Lower leg skin (tissue), 3 donors: ENCODE measurements at regions not wholly inside any gene's neighbourhood (a gene's known extent, or its start where the extent isn't known, plus 50 kb on each side); places are given as distances from the start of the nearest gene placed in this dataset.

ENCODE experiments used
- CTCF ChIP-seq, 3 donors: fragments of 450-650 bp; IDR thresholded peaks; one replicate each; pipeline ENCODE4 v1.5.1; 2016; ENCODE audit warnings: antibody characterized with exemption in 3 of 3, mild to moderate bottlenecking in 3 of 3, moderate library complexity in 2 of 3
- POLR2A ChIP-seq, 2 donors: fragments of 450-650 bp; IDR thresholded peaks; one replicate each; pipeline ENCODE4 v1.6.1; 2016 to 2017; ENCODE audit warnings: antibody characterized with exemption in 2 of 2, mild to moderate bottlenecking in 1 of 2, moderate library complexity in 1 of 2

- TF ChIP-seq POLR2A (IDR thresholded peaks at IDR 0.05) = no peak
- TF ChIP-seq CTCF (IDR thresholded peaks at IDR 0.05) = no peak
These were observed 1328.0 kb downstream of the GATA3 start for GRCh38 chr10:9382533-9382866.
